ENCODE measurements at regions not wholly inside any gene's neighbourhood (a gene's known extent, or its start where the extent isn't known, plus 50 kb on each side); places are given as distances from the start of the nearest gene placed in this dataset.

DNA sequence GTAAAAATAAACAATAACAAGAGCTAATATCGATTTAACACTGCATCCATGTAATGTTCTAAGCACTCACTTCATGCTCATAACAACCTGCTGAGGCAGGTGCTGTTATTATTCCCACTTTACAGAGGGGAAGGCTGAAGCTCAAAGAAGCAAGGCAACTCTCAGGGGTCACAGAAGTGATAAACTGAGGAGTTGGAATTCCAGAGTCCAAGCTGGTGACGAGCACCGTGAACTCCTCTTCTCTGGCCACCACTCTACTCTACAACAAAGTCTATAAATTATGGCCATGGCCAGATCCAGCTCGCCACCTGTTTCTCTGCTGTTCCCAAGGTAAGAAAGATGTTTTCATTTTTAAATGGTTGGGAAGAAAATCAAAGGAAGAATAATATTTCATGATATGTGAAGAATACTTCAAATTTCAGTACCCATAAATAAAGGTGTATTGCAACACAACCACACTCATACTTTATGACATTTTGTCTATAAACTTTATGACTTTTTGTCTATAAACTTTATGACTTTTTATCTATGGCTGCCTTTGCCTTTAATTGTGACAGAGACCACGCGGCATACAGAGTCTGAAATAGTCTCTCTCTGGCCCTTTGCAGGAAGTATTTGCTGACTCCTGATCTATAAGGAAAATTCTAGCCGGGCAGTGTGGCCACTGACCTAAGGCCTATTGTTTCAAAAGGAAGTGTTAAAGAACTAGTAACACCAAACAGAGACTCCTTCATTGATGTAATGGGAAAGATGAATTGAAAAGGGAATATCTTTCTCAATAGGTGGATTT, 113.2 kb upstream of the KCNG1 start:
- TF ChIP-seq, protein P1, sequence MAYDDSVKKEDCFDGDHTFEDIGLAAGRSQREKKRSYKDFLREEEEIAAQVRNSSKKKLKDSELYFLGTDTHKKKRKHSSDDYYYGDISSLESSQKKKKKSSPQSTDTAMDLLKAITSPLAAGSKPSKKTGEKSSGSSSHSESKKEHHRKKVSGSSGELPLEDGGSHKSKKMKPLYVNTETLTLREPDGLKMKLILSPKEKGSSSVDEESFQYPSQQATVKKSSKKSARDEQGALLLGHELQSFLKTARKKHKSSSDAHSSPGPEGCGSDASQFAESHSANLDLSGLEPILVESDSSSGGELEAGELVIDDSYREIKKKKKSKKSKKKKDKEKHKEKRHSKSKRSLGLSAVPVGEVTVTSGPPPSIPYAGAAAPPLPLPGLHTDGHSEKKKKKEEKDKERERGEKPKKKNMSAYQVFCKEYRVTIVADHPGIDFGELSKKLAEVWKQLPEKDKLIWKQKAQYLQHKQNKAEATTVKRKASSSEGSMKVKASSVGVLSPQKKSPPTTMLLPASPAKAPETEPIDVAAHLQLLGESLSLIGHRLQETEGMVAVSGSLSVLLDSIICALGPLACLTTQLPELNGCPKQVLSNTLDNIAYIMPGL (CRISPR knock-in tag; IDR thresholded peaks at IDR 0.05; ENCODE audit: borderline replicate concordance) = no peak
- TF ChIP-seq, protein P2, sequence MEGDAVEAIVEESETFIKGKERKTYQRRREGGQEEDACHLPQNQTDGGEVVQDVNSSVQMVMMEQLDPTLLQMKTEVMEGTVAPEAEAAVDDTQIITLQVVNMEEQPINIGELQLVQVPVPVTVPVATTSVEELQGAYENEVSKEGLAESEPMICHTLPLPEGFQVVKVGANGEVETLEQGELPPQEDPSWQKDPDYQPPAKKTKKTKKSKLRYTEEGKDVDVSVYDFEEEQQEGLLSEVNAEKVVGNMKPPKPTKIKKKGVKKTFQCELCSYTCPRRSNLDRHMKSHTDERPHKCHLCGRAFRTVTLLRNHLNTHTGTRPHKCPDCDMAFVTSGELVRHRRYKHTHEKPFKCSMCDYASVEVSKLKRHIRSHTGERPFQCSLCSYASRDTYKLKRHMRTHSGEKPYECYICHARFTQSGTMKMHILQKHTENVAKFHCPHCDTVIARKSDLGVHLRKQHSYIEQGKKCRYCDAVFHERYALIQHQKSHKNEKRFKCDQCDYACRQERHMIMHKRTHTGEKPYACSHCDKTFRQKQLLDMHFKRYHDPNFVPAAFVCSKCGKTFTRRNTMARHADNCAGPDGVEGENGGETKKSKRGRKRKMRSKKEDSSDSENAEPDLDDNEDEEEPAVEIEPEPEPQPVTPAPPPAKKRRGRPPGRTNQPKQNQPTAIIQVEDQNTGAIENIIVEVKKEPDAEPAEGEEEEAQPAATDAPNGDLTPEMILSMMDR (IDR thresholded peaks at IDR 0.05) = no peak
- no peak for TF ChIP-seq KDM1A (IDR thresholded peaks at IDR 0.05; ENCODE audit: low read depth)
